Peyer's patch (tissue), 4 donors: ENCODE measurements at regions not wholly inside any gene's neighbourhood (a gene's known extent, or its start where the extent isn't known, plus 50 kb on each side); places are given as distances from the start of the nearest gene placed in this dataset.

Experiments
- CTCF ChIP-seq, 6 experiments: fragments of 450-650 bp in 4 of 6; fragments of 200-600 bp in 2 of 6; sonication (generic) in 1 of 6; IDR thresholded peaks; one replicate each; pipeline ENCODE4 v1.5.1; 2017 to 2019; ENCODE audit warnings: antibody characterized with exemption in 6 of 6, mild to moderate bottlenecking in 3 of 6, moderate library complexity in 1 of 6
- POLR2A ChIP-seq, 2 donors: fragments of 450-650 bp; IDR thresholded peaks; one replicate each; pipeline ENCODE4 v1.5.1; 2017; ENCODE audit warnings: antibody characterized with exemption in 2 of 2, mild to moderate bottlenecking in 2 of 2, moderate library complexity in 2 of 2

DNA sequence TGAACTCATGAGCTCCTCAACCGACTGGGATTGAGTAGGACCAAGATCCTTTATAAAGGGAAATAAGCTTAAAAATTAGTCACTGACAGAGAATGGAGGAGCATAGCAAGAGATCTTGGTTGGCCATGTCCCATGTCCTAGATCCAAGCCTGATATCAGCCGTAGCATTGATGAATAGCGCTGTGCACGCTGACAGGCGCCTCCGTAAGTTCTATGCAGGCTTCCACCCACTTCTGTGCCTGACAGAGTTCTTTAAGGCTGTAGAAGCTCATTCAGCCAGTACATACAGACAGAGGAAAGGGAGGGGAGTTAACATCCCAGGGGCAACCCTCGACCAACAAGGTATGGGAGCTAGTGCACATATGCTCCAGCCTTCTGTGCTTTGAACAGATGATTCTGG, 251.7 kb upstream of the TBC1D5 start:
- TF ChIP-seq CTCF (IDR thresholded peaks at IDR 0.05) = no peak
- TF ChIP-seq POLR2A (IDR thresholded peaks at IDR 0.05) = no peak
